ENCODE measurements at regions not wholly inside any gene's neighbourhood (a gene's known extent, or its start where the extent isn't known, plus 50 kb on each side); places are given as distances from the start of the nearest gene placed in this dataset.

DNA sequence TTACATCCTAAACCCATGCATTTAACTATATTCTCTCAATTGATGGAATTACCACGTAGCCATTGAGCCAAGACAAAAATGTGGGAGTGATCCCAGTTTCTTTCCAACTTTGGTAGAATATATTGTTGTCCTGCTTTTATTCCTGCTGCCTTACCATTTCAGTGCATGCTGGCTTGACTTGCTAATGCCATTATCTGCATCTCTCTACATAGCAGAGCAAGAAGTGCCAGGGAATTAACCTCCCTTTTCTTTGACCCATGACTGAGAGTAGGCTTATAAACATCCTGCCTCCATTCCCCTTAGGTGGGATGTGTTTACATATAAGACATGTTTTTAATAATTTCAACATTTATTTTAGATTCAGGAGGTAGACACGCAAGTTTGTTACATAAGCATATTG, 1153.4 kb downstream of the IGSF11 start:
- H3K27ac ChIP-seq, result no peak overlapping the region
- intact Hi-C loops (cut with DNase I; ENCODE audit: low total_unique reads) (no loop called here), in situ Hi-C loops (cut with MboI; ENCODE audit: low pct_ligation_motif_present in 1 of 4, low pct_unique_long_range_greater_than_20kb in 1 of 4, low sequenced_read_pairs in 3 of 4) (no loop called here)
- H3K36me3 ChIP-seq, result no peaks in the 10 kb centered on the region
- no peak for DNase-seq
- no peaks in the 10 kb centered on the region for H3K9me3 ChIP-seq
- H3K4me1 ChIP-seq, result no peaks in the 10 kb centered on the region
- WGBS, 2 donors (ENCODE audit: low coverage in 1 of 2), result 81 to 83% methylated on average over 2 of the region's 2 CpGs
- H3K4me3 ChIP-seq, result no peak overlapping the region
- TF ChIP-seq, protein P1, sequence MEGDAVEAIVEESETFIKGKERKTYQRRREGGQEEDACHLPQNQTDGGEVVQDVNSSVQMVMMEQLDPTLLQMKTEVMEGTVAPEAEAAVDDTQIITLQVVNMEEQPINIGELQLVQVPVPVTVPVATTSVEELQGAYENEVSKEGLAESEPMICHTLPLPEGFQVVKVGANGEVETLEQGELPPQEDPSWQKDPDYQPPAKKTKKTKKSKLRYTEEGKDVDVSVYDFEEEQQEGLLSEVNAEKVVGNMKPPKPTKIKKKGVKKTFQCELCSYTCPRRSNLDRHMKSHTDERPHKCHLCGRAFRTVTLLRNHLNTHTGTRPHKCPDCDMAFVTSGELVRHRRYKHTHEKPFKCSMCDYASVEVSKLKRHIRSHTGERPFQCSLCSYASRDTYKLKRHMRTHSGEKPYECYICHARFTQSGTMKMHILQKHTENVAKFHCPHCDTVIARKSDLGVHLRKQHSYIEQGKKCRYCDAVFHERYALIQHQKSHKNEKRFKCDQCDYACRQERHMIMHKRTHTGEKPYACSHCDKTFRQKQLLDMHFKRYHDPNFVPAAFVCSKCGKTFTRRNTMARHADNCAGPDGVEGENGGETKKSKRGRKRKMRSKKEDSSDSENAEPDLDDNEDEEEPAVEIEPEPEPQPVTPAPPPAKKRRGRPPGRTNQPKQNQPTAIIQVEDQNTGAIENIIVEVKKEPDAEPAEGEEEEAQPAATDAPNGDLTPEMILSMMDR (IDR thresholded peaks at IDR 0.05), result no peak
- no peak for TF ChIP-seq EP300 (IDR thresholded peaks at IDR 0.05; ENCODE audit: low read depth)
- no peak for TF ChIP-seq POLR2A (IDR thresholded peaks at IDR 0.05)
- TF ChIP-seq POLR2AphosphoS5 (IDR thresholded peaks at IDR 0.05), result no peak
- H3K27me3 ChIP-seq, result no peaks in the 10 kb centered on the region

DNA sequence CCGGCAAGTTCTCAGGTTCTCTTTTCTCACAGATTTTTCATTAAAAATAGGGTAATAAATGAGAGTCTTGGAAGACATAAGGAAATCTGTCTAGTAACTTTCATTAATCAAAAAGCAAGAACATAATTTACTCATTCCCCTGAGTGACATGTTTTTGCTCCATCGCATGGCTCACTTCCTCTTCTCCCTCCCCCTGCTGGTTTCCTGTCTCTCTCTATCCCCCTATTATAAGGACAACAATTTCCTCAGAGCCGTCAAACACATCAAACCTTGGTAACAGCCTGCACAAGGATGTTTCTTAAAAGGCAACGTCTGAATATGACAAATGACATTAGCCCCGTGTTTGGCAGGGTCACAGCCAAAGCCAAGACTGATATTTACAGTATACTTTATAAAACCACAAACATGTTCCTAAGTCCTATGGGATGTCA, 1149.6 kb downstream of the IGSF11 start:
- H3K9me3 ChIP-seq, result no peaks in the 10 kb centered on the region
- WGBS, 2 donors (ENCODE audit: low coverage in 1 of 2), result 34 to 38% methylated on average over 5 of the region's 5 CpGs
- no peak overlapping the region for H3K27ac ChIP-seq
- in situ Hi-C loops (cut with MboI; ENCODE audit: low pct_ligation_motif_present in 1 of 4, low pct_unique_long_range_greater_than_20kb in 1 of 4, low sequenced_read_pairs in 3 of 4) (no loop called here), intact Hi-C loops (cut with DNase I; ENCODE audit: low total_unique reads) (no loop called here)
- H3K4me1 ChIP-seq, result no peaks in the 10 kb centered on the region
- DNase-seq, result no peak
- no peak overlapping the region for H3K4me3 ChIP-seq
- H3K27me3 ChIP-seq, result no peaks in the 10 kb centered on the region
- H3K36me3 ChIP-seq, result no peaks in the 10 kb centered on the region
- TF ChIP-seq, protein P1 (IDR thresholded peaks at IDR 0.05), result no peak
- TF ChIP-seq POLR2AphosphoS5 (IDR thresholded peaks at IDR 0.05) (no peak), EP300 (IDR thresholded peaks at IDR 0.05; ENCODE audit: low read depth) (no peak), POLR2A (IDR thresholded peaks at IDR 0.05) (no peak)

DNA sequence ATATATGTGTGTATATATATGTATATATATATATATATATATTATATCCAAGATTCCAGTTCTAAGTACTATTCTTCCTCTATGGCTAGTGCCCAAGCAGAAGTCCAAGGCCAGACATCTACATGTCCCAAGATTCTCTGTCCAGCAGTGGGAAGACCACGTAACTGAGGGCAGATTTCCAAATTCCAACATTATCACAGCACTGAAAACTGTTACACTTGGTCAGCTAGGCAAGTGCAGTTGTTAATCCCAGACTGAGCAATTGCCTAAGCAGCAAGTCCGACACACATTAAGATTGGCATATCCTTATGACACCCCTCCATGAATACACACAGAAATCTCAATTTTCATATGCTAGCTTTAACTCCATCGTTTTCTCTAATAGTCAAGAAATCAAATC, 1148.5 kb downstream of the IGSF11 start:
- H3K27ac ChIP-seq, result no peak overlapping the region
- no peaks in the 10 kb centered on the region for H3K9me3 ChIP-seq
- H3K4me3 ChIP-seq, result no peak overlapping the region
- TF ChIP-seq POLR2A (IDR thresholded peaks at IDR 0.05) (no peak), POLR2AphosphoS5 (IDR thresholded peaks at IDR 0.05) (no peak), EP300 (IDR thresholded peaks at IDR 0.05; ENCODE audit: low read depth) (no peak)
- TF ChIP-seq, protein P1 (IDR thresholded peaks at IDR 0.05), result no peak
- DNase-seq, result no peak
- intact Hi-C loops (cut with DNase I; ENCODE audit: low total_unique reads) (no loop called here), in situ Hi-C loops (cut with MboI; ENCODE audit: low pct_ligation_motif_present in 1 of 4, low pct_unique_long_range_greater_than_20kb in 1 of 4, low sequenced_read_pairs in 3 of 4) (no loop called here)
- H3K4me1 ChIP-seq, result no peaks in the 10 kb centered on the region
- H3K27me3 ChIP-seq, result no peaks in the 10 kb centered on the region
- WGBS, 2 donors (ENCODE audit: low coverage in 1 of 2), result 70 to 81% methylated on average over 2 to 3 of the region's 3 CpGs
- no peaks in the 10 kb centered on the region for H3K36me3 ChIP-seq

DNA sequence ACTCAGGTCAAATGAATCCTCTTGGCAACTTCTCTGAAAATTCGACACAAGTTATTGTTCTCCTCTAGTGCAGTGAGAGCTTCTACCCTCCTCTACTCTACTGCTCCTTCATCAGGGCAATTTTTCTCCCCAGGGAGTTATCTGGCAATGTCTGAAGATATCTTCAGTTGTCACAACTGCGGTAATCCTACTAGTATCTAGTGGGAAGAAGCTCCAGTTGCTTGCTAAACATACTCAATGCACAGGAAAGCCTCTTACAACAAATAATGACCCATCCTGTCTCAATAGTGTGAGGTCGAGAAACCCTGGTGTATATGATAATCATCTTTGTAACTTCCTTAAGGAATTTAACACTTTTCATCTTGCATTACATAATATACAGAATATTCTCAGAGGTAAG, 1147.6 kb downstream of the IGSF11 start:
- TF ChIP-seq POLR2AphosphoS5 (IDR thresholded peaks at IDR 0.05) (no peak), EP300 (IDR thresholded peaks at IDR 0.05; ENCODE audit: low read depth) (no peak), POLR2A (IDR thresholded peaks at IDR 0.05) (no peak)
- TF ChIP-seq, protein P1 (IDR thresholded peaks at IDR 0.05), result no peak
- in situ Hi-C loops (cut with MboI; ENCODE audit: low pct_ligation_motif_present in 1 of 4, low pct_unique_long_range_greater_than_20kb in 1 of 4, low sequenced_read_pairs in 3 of 4), result no loop called here
- Histone ChIP-seq H3K36me3 (no peaks in the 10 kb centered on the region), H3K27me3 (no peaks in the 10 kb centered on the region), H3K4me1 (no peaks in the 10 kb centered on the region), H3K9me3 (no peaks in the 10 kb centered on the region), H3K4me3 (no peak overlapping the region), H3K27ac (no peak overlapping the region)
- WGBS, 2 donors (ENCODE audit: low coverage in 1 of 2), result 78 to 97% methylated on average over 3 of the region's 3 CpGs
- no peak for DNase-seq
- intact Hi-C loops (cut with DNase I; ENCODE audit: low total_unique reads), result no loop called here

Measured in transverse colon (tissue), 4 donors.